HepG2 (cell line): ENCODE measurements at regions not wholly inside any gene's neighbourhood (a gene's known extent, or its start where the extent isn't known, plus 50 kb on each side); places are given as distances from the start of the nearest gene placed in this dataset.

ENCODE experiments used
- ATAC-seq: fragments of 200-7000 bp; cut with Tn5 transposase; 3 replicates; pipeline ENCODE4 v1.9.1; 2020; ENCODE audit warnings: mild to moderate bottlenecking, moderate library complexity
- BruUV-seq: library from RNA; stranded (reverse); fragments of 400-500 nt; replicated peaks from 2 replicates; lab custom pipeline; 2021; lab: Mats Ljungman, UMichigan
- CTCF ChIA-PET: fragments of 300-600 bp; formaldehyde crosslinking; extraction: SDS; loops from one replicate; lab custom pipeline; 2021; ENCODE audit warnings: low total read pairs, inconsistent platforms, low intra/inter-chr PET ratio; lab: Yijun Ruan, JAX
- POLR2A ChIA-PET: fragments of 350-600 bp; sonication (Branson Sonifier 250); formaldehyde crosslinking; loops from one replicate; lab custom pipeline; 2020; ENCODE audit warnings: antibody characterized with exemption, inconsistent platforms; lab: Yijun Ruan, JAX
- DNase-seq: peaks from one replicate; pipeline ENCODE4 v3.0.0-alpha.2; 2015; ENCODE audit warnings: low spot score
- FAIRE-seq: peaks from 3 replicates; lab custom pipeline; 2011; peaks lifted over from hg19 to GRCh38; lab: Jason Lieb, UNC
- H2AFZ ChIP-seq: one replicate; pipeline ENCODE4 v1.6.1; 2011; ENCODE audit warnings: low read length, inconsistent platforms
- H3K27ac ChIP-seq: fragments of 300-600 bp; 3 replicates; pipeline ENCODE4 v1.8.0; 2011; ENCODE audit warnings: mixed run types, mild to moderate bottlenecking, mixed read lengths, low read length, inconsistent platforms; ENCODE audit not compliant: insufficient read depth; ENCODE audit errors: extremely low read length
- H3K27me3 ChIP-seq, 2 experiments: fragments of 200-600 bp in 1 of 2; 2 replicates in 1 of 2; 3 replicates in 1 of 2; pipeline versions ENCODE4 v1.6.0 to v1.8.0; 2011; ENCODE audit warnings: low read length in 2 of 2, mild to moderate bottlenecking in 2 of 2, moderate library complexity in 2 of 2, inconsistent platforms in 1 of 2; ENCODE audit not compliant: insufficient read depth in 2 of 2, control insufficient read depth in 1 of 2
- H3K36me3 ChIP-seq, 2 experiments: fragments of 200-600 bp in 1 of 2; replicated peaks in 1 of 2; 2 replicates in 1 of 2; 3 replicates in 1 of 2; pipeline versions ENCODE4 v1.5.1 to v1.8.0; 2011; ENCODE audit warnings: low read length in 2 of 2, inconsistent platforms in 1 of 2; ENCODE audit not compliant: insufficient read depth in 2 of 2, control insufficient read depth in 1 of 2
- H3K4me1 ChIP-seq: 2 replicates; pipeline ENCODE4 v1.5.1; 2012; ENCODE audit warnings: low read length, inconsistent platforms; ENCODE audit not compliant: insufficient read depth
- H3K4me2 ChIP-seq: 2 replicates; pipeline ENCODE4 v1.6.0; 2011; ENCODE audit warnings: low read depth, low read length, inconsistent platforms
- H3K4me3 ChIP-seq, 3 experiments: fragments of 200-600 bp in 1 of 3; sonication (generic), shearing (Covaris generic) in 1 of 3; replicated peaks in 1 of 3; 2 replicates each; pipeline ENCODE4 v1.5.1; 2011 to 2016; ENCODE audit warnings: low read length in 3 of 3, inconsistent platforms in 2 of 3, low read depth in 2 of 3, mild to moderate bottlenecking in 2 of 3, control low read depth in 1 of 3, mixed read lengths in 1 of 3; ENCODE audit not compliant: insufficient read depth in 1 of 3
- H3K79me2 ChIP-seq: one replicate; pipeline ENCODE4 v1.6.1; 2011; ENCODE audit warnings: low read length, inconsistent platforms; ENCODE audit not compliant: insufficient read depth
- H3K9ac ChIP-seq: 2 replicates; pipeline ENCODE4 v1.6.0; 2011; ENCODE audit warnings: mild to moderate bottlenecking, low read depth, low read length, inconsistent platforms; ENCODE audit not compliant: insufficient read depth
- H3K9me3 ChIP-seq: 2 replicates; pipeline ENCODE4 v1.5.1; 2012; ENCODE audit warnings: mild to moderate bottlenecking, low read length
- H4K20me1 ChIP-seq: 2 replicates; pipeline ENCODE4 v1.6.0; 2011; ENCODE audit warnings: inconsistent platforms, mild to moderate bottlenecking, low read length, moderate library complexity; ENCODE audit not compliant: insufficient read depth
- ATF5 ChIP-seq: sonication (generic); formaldehyde crosslinking; IDR thresholded peaks from 2 replicates; pipeline ENCODE4 v1.4.0; 2020; ENCODE audit warnings: mild to moderate bottlenecking, low read depth, missing genetic modification reagents
- CBX2 ChIP-seq, 2 experiments: fragments of 200-600 bp in 1 of 2; sonication (generic); formaldehyde crosslinking in 1 of 2; IDR thresholded peaks; 2 replicates each; pipeline versions ENCODE4 v1.7.0 to v1.8.1; 2018 to 2022; ENCODE audit warnings: low read depth in 2 of 2, low read length in 1 of 2, mild to moderate bottlenecking in 1 of 2, missing genetic modification reagents in 1 of 2
- EZH2 ChIP-seq: conservative IDR thresholded peaks from 2 replicates; pipeline ENCODE4 v1.6.1; 2012; ENCODE audit warnings: mild to moderate bottlenecking, low read depth, low read length, moderate library complexity
- HOXA9 ChIP-seq: sonication (generic); formaldehyde crosslinking; IDR thresholded peaks from 2 replicates; pipeline ENCODE4 v1.8.1; 2022; ENCODE audit warnings: missing genetic modification reagents, mild to moderate bottlenecking, moderate library complexity, borderline replicate concordance
- JUNB ChIP-seq: sonication (generic); formaldehyde crosslinking; IDR thresholded peaks from 2 replicates; pipeline ENCODE4 v1.8.0; 2022; ENCODE audit warnings: missing genetic modification reagents, mild to moderate bottlenecking, borderline replicate concordance
- LRRFIP1 ChIP-seq: sonication (generic); formaldehyde crosslinking; conservative IDR thresholded peaks from 2 replicates; pipeline ENCODE4 v1.4.0; 2020; ENCODE audit warnings: missing genetic modification reagents
- MIER2 ChIP-seq: IDR thresholded peaks from 2 replicates; pipeline ENCODE4 v1.6.1; 2016; ENCODE audit warnings: missing biosample characterization, missing genetic modification reagents
- RBM39 ChIP-seq: fragments of 200-400 bp; formaldehyde crosslinking; IDR thresholded peaks from one replicate; pipeline ENCODE4 v1.6.1; 2018; ENCODE audit warnings: antibody characterized with exemption, mild to moderate bottlenecking, low read depth, low read length; ENCODE audit not compliant: poor library complexity, severe bottlenecking
- ZBTB1 ChIP-seq: sonication (generic); formaldehyde crosslinking; IDR thresholded peaks from 2 replicates; pipeline ENCODE4 v1.4.0; 2020; ENCODE audit warnings: missing genetic modification reagents, borderline replicate concordance
- ZC3H4 ChIP-seq: sonication (generic); formaldehyde crosslinking; IDR thresholded peaks from 2 replicates; pipeline ENCODE4 v1.4.0; 2020; ENCODE audit warnings: missing genetic modification reagents, borderline replicate concordance
- ZNF280D ChIP-seq: sonication (generic); formaldehyde crosslinking; IDR thresholded peaks from 2 replicates; pipeline ENCODE4 v1.5.1; 2020; ENCODE audit warnings: mild to moderate bottlenecking, missing genetic modification reagents
- ZNF589 ChIP-seq: sonication (generic); formaldehyde crosslinking; conservative IDR thresholded peaks from 2 replicates; pipeline ENCODE4 v1.8.0; 2022; ENCODE audit warnings: mild to moderate bottlenecking, moderate library complexity, missing genetic modification reagents
- WGBS: methylation state at CpG from one replicate; pipeline ENCODE4 v1.1.6; 2017; ENCODE audit warnings: low lambda C conversion rate; 5-methylcytosine and 5-hydroxymethylcytosine counted together
- in situ Hi-C: cut with HindIII; loops from 2 replicates; pipeline ENCODE4 v1.10.0; 2017; ENCODE audit warnings: low pct_unique_long_range_greater_than_20kb; ENCODE audit not compliant: extremely low pct_ligation_motif_present
- intact Hi-C: fragments of 100-400 bp; cut with micrococcal nuclease; formaldehyde crosslinking; loops from one replicate; pipeline ENCODE4 v1.10.0; 2022; ENCODE audit not compliant: unreplicated experiment
- TF ChIP-seq, protein P1 (sequence below): sonication (generic); formaldehyde crosslinking; IDR thresholded peaks from 2 replicates; pipeline ENCODE4 v1.4.0; 2020; ENCODE audit warnings: missing genetic modification reagents, borderline replicate concordance

DNA sequence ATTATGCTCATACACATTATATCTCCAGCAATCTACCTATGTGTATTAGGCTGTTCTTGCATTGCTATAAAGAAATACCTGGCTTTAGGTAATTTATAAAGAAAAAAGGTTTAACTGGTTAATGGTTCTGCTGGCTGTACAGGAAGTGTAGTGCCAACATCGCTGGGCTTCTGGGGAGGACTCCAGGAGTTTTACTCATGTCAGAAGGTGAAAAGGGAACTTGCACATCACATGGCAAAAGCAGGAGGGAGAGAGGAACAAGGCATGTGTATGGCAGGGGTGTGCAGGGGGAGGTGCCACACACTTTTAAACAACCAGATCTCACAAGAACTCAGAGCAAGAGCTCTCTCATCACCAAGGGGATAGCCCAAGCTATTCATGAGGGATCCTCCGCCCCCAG is 715.4 kb upstream of the ZEB2 start:
- H3K27ac ChIP-seq = no peak overlapping the region
- H3K9ac ChIP-seq = no peak overlapping the region
- WGBS = 0% methylated on average over 2 of the region's 2 CpGs
- H3K27me3 ChIP-seq = no peaks in the 10 kb centered on the region
- intact Hi-C loops = no loop called here
- no peaks in the 10 kb centered on the region for H3K79me2 ChIP-seq
- no peak overlapping the region for H2AFZ ChIP-seq
- POLR2A ChIA-PET = no interaction called here
- in situ Hi-C loops = no loop called here
- no peaks in the 10 kb centered on the region for H4K20me1 ChIP-seq
- FAIRE-seq (no peak), ATAC-seq (no peak), DNase-seq (no peak)
- no TSS peak for BruUV-seq
- H3K4me1 ChIP-seq = no peaks in the 10 kb centered on the region
- no peaks in the 10 kb centered on the region for H3K36me3 ChIP-seq
- no peaks in the 10 kb centered on the region for H3K9me3 ChIP-seq
- H3K4me2 ChIP-seq = no peak overlapping the region
- CTCF ChIA-PET = no interaction called here
- no peak overlapping the region for H3K4me3 ChIP-seq
- TF ChIP-seq EZH2 = no peak
- TF ChIP-seq ZNF589 (CRISPR knock-in tag) = no peak
- TF ChIP-seq CBX2 (IDR thresholded peaks at IDR 0.05; ENCODE audit: low read depth, low read length) = no peak
- no peak for TF ChIP-seq CBX2 (CRISPR knock-in tag; IDR thresholded peaks at IDR 0.05; ENCODE audit: low read depth)
- TF ChIP-seq, protein P1, sequence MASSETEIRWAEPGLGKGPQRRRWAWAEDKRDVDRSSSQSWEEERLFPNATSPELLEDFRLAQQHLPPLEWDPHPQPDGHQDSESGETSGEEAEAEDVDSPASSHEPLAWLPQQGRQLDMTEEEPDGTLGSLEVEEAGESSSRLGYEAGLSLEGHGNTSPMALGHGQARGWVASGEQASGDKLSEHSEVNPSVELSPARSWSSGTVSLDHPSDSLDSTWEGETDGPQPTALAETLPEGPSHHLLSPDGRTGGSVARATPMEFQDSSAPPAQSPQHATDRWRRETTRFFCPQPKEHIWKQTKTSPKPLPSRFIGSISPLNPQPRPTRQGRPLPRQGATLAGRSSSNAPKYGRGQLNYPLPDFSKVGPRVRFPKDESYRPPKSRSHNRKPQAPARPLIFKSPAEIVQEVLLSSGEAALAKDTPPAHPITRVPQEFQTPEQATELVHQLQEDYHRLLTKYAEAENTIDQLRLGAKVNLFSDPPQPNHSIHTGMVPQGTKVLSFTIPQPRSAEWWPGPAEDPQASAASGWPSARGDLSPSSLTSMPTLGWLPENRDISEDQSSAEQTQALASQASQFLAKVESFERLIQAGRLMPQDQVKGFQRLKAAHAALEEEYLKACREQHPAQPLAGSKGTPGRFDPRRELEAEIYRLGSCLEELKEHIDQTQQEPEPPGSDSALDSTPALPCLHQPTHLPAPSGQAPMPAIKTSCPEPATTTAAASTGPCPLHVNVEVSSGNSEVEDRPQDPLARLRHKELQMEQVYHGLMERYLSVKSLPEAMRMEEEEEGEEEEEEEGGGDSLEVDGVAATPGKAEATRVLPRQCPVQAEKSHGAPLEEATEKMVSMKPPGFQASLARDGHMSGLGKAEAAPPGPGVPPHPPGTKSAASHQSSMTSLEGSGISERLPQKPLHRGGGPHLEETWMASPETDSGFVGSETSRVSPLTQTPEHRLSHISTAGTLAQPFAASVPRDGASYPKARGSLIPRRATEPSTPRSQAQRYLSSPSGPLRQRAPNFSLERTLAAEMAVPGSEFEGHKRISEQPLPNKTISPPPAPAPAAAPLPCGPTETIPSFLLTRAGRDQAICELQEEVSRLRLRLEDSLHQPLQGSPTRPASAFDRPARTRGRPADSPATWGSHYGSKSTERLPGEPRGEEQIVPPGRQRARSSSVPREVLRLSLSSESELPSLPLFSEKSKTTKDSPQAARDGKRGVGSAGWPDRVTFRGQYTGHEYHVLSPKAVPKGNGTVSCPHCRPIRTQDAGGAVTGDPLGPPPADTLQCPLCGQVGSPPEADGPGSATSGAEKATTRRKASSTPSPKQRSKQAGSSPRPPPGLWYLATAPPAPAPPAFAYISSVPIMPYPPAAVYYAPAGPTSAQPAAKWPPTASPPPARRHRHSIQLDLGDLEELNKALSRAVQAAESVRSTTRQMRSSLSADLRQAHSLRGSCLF (CRISPR knock-in tag) = no peak
- TF ChIP-seq ZNF280D (CRISPR knock-in tag) = no peak
- TF ChIP-seq ATF5 = no peak
- no peak for TF ChIP-seq ZC3H4
- TF ChIP-seq RBM39 = no peak
- no peak for TF ChIP-seq JUNB (CRISPR knock-in tag)
- no peak for TF ChIP-seq MIER2
- no peak for TF ChIP-seq ZBTB1 (CRISPR knock-in tag)
- no peak for TF ChIP-seq LRRFIP1 (CRISPR knock-in tag)
- TF ChIP-seq HOXA9 = no peak
